ENCODE measurements at regions not wholly inside any gene's neighbourhood (a gene's known extent, or its start where the extent isn't known, plus 50 kb on each side); places are given as distances from the start of the nearest gene placed in this dataset.

DNA sequence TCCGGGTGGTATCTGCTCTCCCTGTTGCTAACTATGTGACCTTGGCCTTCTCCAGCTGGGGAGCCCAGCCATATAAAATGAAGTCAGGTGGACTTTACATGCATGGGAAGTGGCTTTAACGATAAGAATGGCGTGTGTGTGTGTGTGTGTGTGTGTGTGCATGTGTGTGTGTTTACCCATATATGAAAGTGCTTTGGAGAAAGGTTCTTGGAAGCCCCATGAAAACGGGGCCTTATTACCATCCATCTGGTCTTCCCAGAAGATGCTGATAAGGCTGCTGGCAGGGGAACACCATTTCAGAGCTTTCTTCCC, 94.8 kb downstream of the LRRC74A start:
- POLR2A ChIA-PET = interaction anchor here (1.1 to 4.5 kb wide), 6 partner anchors 19 to 130 kb away, joined by 3 to 41 read pairs (median 9); partner anchors contain the start of gene IRF2BPL
- no peak overlapping the region for H3K9ac ChIP-seq
- no peaks in the 10 kb centered on the region for H3K27me3 ChIP-seq (ENCODE audit: insufficient read depth)
- no peaks in the 10 kb centered on the region for H3K9me3 ChIP-seq
- peaks cover 75 to 86% of the 10 kb centered on the region in 2 experiments for H3K4me1 ChIP-seq (ENCODE audit: control insufficient read depth in 1 of 2, insufficient read depth in 2 of 2, low read depth in 1 of 2, low read length in 1 of 2)
- TF ChIP-seq FOSL2 (IDR thresholded peaks at IDR 0.05; ENCODE audit: borderline replicate concordance, low read depth) (no peak), GATA2 (CRISPR knock-in tag; IDR thresholded peaks at IDR 0.05) (no peak), ELF1 (IDR thresholded peaks at IDR 0.05) (no peak)
- H3K4me2 ChIP-seq = peak overlapping the region; percentile 90; the same call in 1 of the 2 replicates
- no peaks in the 10 kb centered on the region; the same call in 1 of the 2 replicates for H4K20me1 ChIP-seq (ENCODE audit: insufficient read depth)
- H3K4me3 ChIP-seq (ENCODE audit: low read depth in 2 of 2, low read length in 1 of 2) = no peak overlapping the region
- WGBS (ENCODE audit: low lambda C conversion rate) = 78% methylated on average over 4 of the region's 4 CpGs
- H3K79me2 ChIP-seq (ENCODE audit: insufficient read depth) = no peaks in the 10 kb centered on the region
- CTCF ChIA-PET = interaction anchor here (2.5 to 19.9 kb wide), 8 partner anchors 17 to 147 kb away, joined by 12 to 484 read pairs (median 89); partner anchors contain the start of gene IRF2BPL
- no peaks in the 10 kb centered on the region for H3K36me3 ChIP-seq (replicated peaks in 1 of 2; ENCODE audit: control insufficient read depth in 1 of 2, insufficient read depth in 2 of 2, low read length in 1 of 2)
- H3F3A ChIP-seq (replicated peaks; ENCODE audit: insufficient read depth) = peaks cover 46% of the 10 kb centered on the region
- DNase-seq = no peak
- H3K27ac ChIP-seq (ENCODE audit: low read depth in 2 of 2, low read length in 1 of 2) = peak overlapping the region; percentile 100
- no peaks in the 10 kb centered on the region for H3K9me2 ChIP-seq
- no peak overlapping the region for H2AFZ ChIP-seq (ENCODE audit: low read depth)

DNA sequence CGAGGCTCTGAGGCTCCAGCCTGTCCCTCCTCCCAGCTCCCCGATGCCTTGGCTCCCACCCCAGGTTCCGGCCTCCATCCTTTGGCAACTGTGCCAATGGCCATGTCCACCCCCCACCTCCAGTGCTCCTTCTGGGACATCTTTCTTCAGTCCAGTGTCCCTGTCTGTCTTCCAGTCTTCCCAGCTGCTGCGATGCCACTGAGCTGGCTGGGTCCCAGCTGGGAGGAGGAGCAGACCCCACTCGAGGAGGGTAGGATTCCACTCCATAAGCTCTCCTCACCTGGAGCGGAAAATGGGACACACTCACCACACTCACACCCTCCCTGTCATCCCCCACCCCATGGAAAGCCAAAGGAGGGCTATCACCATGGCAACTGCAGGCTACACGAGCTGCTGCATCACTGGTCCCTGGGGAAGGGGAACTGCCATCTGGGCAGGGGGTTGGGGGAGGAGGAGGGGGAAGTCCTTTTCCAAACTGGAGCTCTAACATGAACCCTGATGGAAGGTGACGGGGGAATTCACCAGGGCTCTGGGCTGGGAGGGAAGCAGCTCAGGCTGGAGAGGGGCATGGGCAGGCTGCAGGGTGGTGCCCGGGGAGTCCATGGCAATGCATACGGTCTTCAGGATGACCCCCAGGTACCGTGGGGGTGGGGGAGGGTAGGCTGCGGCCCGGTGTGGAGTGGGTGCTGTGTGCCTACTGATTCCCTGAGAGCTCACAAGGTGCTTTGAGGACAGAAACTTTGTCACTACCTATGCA, 94.3 kb downstream of the LRRC74A start:
- Histone ChIP-seq H3F3A (replicated peaks; ENCODE audit: insufficient read depth) (peaks cover 50% of the 10 kb centered on the region), H3K9ac (peak overlapping the region; percentile 80), H3K27me3 (ENCODE audit: insufficient read depth) (no peaks in the 10 kb centered on the region), H3K79me2 (ENCODE audit: insufficient read depth) (no peaks in the 10 kb centered on the region), H3K27ac (ENCODE audit: low read depth in 2 of 2, low read length in 1 of 2) (peak overlapping the region; percentile 100), H3K36me3 (replicated peaks in 1 of 2; ENCODE audit: control insufficient read depth in 1 of 2, insufficient read depth in 2 of 2, low read length in 1 of 2) (no peaks in the 10 kb centered on the region), H3K4me1 (ENCODE audit: control insufficient read depth in 1 of 2, insufficient read depth in 2 of 2, low read depth in 1 of 2, low read length in 1 of 2) (peaks cover 75 to 85% of the 10 kb centered on the region in 2 experiments), H2AFZ (ENCODE audit: low read depth) (peak overlapping the region; percentile 61; the same call in 1 of the 2 replicates), H3K4me3 (ENCODE audit: low read depth in 2 of 2, low read length in 1 of 2) (peak overlapping the region in 1 of 2 experiments; percentile 47; a peak in 1 of 4 replicates), H3K4me2 (peak overlapping the region; percentile 90), H4K20me1 (ENCODE audit: insufficient read depth) (no peaks in the 10 kb centered on the region; the same call in 1 of the 2 replicates), H3K9me3 (no peaks in the 10 kb centered on the region), H3K9me2 (no peaks in the 10 kb centered on the region)
- POLR2A ChIA-PET = interaction anchor here (0.8 to 4.5 kb wide), 17 partner anchors 9 to 150 kb away, joined by 3 to 41 read pairs (median 5); partner anchors contain the start of gene IRF2BPL
- CTCF ChIA-PET = interaction anchor here (0.7 to 19.9 kb wide), 10 partner anchors 17 to 175 kb away, joined by 4 to 484 read pairs (median 44); partner anchors contain the start of gene IRF2BPL
- WGBS (ENCODE audit: low lambda C conversion rate) = 43% methylated on average over 12 of the region's 13 CpGs
- TF ChIP-seq FOXJ3 (CRISPR knock-in tag; IDR thresholded peaks at IDR 0.05) = no peak
- TF ChIP-seq SIN3A (IDR thresholded peaks at IDR 0.05; ENCODE audit: borderline replicate concordance, low read depth, low read length) = 0 out of 2 replicates have a peak, but pooled peaks have one; percentile 0
- peak; percentile 69 for DNase-seq

DNA sequence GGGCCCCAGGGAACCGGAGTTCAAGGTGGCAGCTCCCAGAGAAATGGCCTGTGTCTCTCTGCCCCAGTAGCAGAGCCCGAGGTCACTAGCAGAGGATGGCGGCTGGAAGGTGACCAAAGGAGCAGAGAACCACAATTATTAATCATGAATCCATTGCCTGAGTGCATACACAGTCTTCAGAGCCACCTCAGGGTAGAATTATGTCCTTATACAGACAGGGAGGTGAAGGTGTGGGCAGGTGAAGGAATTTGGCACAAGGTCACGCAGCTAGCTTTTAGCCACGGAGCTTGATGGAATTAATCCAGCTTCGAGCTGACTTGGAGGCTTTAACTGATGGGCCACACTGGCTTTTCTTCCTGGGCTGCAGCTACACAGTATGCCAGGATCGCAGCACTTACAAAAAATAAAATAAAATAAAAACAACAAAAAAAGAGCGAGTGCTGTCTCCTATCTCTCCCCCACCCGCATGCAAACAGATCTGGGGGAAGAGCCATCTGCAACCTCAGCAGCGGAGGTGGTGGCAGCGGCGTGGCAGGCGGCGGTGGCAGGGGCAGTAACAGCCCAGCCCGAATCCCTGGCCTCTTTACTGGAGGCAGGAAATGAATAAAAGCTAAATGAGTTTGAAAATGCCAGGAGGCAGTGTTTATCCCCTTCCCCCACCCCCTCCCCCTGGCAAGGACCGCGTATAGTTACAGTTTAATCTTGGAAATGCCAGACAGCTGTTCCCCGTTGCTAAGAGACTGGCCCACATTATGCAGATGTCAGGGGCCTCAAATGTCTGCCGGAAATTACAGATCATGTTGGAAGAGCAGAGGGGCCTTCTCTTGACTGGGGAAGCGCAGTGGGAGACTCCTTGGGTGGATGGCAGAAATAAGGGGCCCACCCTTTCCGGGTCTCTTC, 93.5 kb downstream of the LRRC74A start:
- Histone ChIP-seq H3K4me3 (ENCODE audit: low read depth in 2 of 2, low read length in 1 of 2) (peak overlapping the region; percentile 15 to 47), H3K36me3 (replicated peaks in 1 of 2; ENCODE audit: control insufficient read depth in 1 of 2, insufficient read depth in 2 of 2, low read length in 1 of 2) (no peaks in the 10 kb centered on the region), H3K27ac (ENCODE audit: low read depth in 2 of 2, low read length in 1 of 2) (peak overlapping the region; percentile 100), H3K4me2 (peak overlapping the region; percentile 90), H3K4me1 (ENCODE audit: control insufficient read depth in 1 of 2, insufficient read depth in 2 of 2, low read depth in 1 of 2, low read length in 1 of 2) (peaks cover 71 to 78% of the 10 kb centered on the region in 2 experiments), H3K9ac (peak overlapping the region; percentile 80), H4K20me1 (ENCODE audit: insufficient read depth) (no peaks in the 10 kb centered on the region; the same call in 1 of the 2 replicates), H3K79me2 (ENCODE audit: insufficient read depth) (no peaks in the 10 kb centered on the region), H3F3A (replicated peaks; ENCODE audit: insufficient read depth) (peaks cover 50% of the 10 kb centered on the region), H3K9me3 (no peaks in the 10 kb centered on the region), H3K9me2 (no peaks in the 10 kb centered on the region), H2AFZ (ENCODE audit: low read depth) (peak overlapping the region; percentile 61; the same call in 1 of the 2 replicates), H3K27me3 (ENCODE audit: insufficient read depth) (no peaks in the 10 kb centered on the region)
- DNase-seq = peak; percentile 86
- 6% methylated on average over 21 of the region's 21 CpGs for WGBS (ENCODE audit: low lambda C conversion rate)
- ChIA-PET CTCF (interaction anchor here (0.7 to 19.9 kb wide), 15 partner anchors 18 to 430 kb away, joined by 3 to 484 read pairs (median 15); partner anchors contain the start of gene IRF2BPL), POLR2A (interaction anchor here (0.8 to 4.5 kb wide), 20 partner anchors 10 to 151 kb away, joined by 3 to 41 read pairs (median 4); partner anchors contain the start of gene IRF2BPL)
- TF ChIP-seq MEF2A (IDR thresholded peaks at IDR 0.05; ENCODE audit: borderline replicate concordance, low read depth) (no peak), GATA2 (CRISPR knock-in tag; IDR thresholded peaks at IDR 0.05) (0 out of 2 replicates have a peak, but pooled peaks have one; percentile 0), EP300 (IDR thresholded peaks at IDR 0.05; ENCODE audit: borderline replicate concordance in 1 of 2, low read depth in 1 of 2, low read length in 1 of 2) (peak; percentile 35 to 75; a peak in 3 of 4 replicates), NRF1 (IDR thresholded peaks at IDR 0.05; ENCODE audit: low read depth, low read length) (no peak), SMC3 (IDR thresholded peaks at IDR 0.05; ENCODE audit: low read depth, low read length) (peak; percentile 2; the same call in 1 of the 2 replicates), TEAD4 (IDR thresholded peaks at IDR 0.05; ENCODE audit: borderline replicate concordance, insufficient read depth) (0 out of 2 replicates have a peak, but pooled peaks have one; percentile 33), REST (IDR thresholded peaks at IDR 0.05; ENCODE audit: low read depth, low read length) (no peak), CHD2 (IDR thresholded peaks at IDR 0.05; ENCODE audit: low read length, partially characterized antibody) (no peak), JUND (IDR thresholded peaks at IDR 0.05) (no peak), TAF1 (IDR thresholded peaks at IDR 0.05; ENCODE audit: borderline replicate concordance, low read depth, low read length) (peak; percentile 37; the same call in 1 of the 2 replicates)
